Osteoblast (primary cell): ENCODE measurements at regions not wholly inside any gene's neighbourhood (a gene's known extent, or its start where the extent isn't known, plus 50 kb on each side); places are given as distances from the start of the nearest gene placed in this dataset.

Source experiments
- DNase-seq: peaks from one replicate; pipeline ENCODE4 v3.0.0; 2011; ENCODE audit warnings: low spot score, mixed read lengths; ENCODE audit not compliant: insufficient read length; ENCODE audit errors: missing footprints
- H2AFZ ChIP-seq: 2 replicates; pipeline ENCODE4 v1.6.0; 2011; ENCODE audit warnings: mild to moderate bottlenecking, low read length
- H3K27ac ChIP-seq: 2 replicates; pipeline ENCODE4 v1.5.1; 2011; ENCODE audit warnings: mild to moderate bottlenecking, low read depth, low read length, moderate library complexity
- H3K27me3 ChIP-seq: 2 replicates; pipeline ENCODE4 v1.6.0; 2012; ENCODE audit warnings: mild to moderate bottlenecking, control low read depth, inconsistent platforms, low read length, moderate library complexity; ENCODE audit not compliant: insufficient read depth
- H3K36me3 ChIP-seq: 2 replicates; pipeline ENCODE4 v1.5.1; 2011; ENCODE audit warnings: mild to moderate bottlenecking, low read length, control low read depth, moderate library complexity; ENCODE audit not compliant: insufficient read depth
- H3K4me1 ChIP-seq: 2 replicates; pipeline ENCODE4 v1.5.1; 2011; ENCODE audit warnings: mild to moderate bottlenecking, low read length, control low read depth, moderate library complexity; ENCODE audit not compliant: insufficient read depth
- H3K4me2 ChIP-seq: 2 replicates; pipeline ENCODE4 v1.6.0; 2011; ENCODE audit warnings: mild to moderate bottlenecking, low read length; ENCODE audit not compliant: insufficient read depth
- H3K4me3 ChIP-seq: fragments of 200-600 bp; sonication (generic); 3 replicates; pipeline ENCODE4 v1.5.1; 2012; ENCODE audit warnings: mild to moderate bottlenecking, low read length, inconsistent platforms; ENCODE audit not compliant: insufficient read depth
- H3K79me2 ChIP-seq: 2 replicates; pipeline ENCODE4 v1.6.0; 2012; ENCODE audit warnings: mild to moderate bottlenecking, low read length, control low read depth, inconsistent platforms; ENCODE audit not compliant: insufficient read depth
- H3K9me3 ChIP-seq: 2 replicates; pipeline ENCODE4 v1.5.1; 2011; ENCODE audit warnings: low read depth, low read length, control low read depth
- H4K20me1 ChIP-seq: 2 replicates; pipeline ENCODE4 v1.6.0; 2012; ENCODE audit warnings: mild to moderate bottlenecking, low read length, control low read depth; ENCODE audit not compliant: insufficient read depth
- TF ChIP-seq, protein P1 (sequence below): IDR thresholded peaks from 2 replicates; pipeline ENCODE4 v1.5.1; 2011; ENCODE audit warnings: mild to moderate bottlenecking, low read depth, low read length, moderate library complexity; ENCODE audit errors: extremely low read depth

DNA sequence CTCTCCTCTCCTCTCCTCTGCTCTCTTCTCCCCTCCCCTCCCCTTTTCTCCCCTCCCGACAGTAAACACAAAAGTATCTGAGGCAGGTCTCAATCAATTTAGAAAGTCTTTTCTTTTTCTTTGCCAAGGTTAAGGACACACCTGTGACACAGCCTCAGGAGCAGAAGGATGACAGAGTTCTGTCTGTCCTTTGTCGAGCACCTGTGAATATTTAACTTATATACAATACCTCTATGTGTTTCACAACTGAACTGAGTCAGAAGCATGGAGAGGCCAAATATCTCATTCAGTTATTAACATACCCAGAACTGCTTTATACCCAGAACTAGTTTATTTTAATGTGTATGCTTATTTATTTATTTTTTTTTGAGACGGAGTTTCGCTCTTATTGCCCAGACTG is 81.1 kb upstream of the ROBO1 start:
- Histone ChIP-seq H3K27ac (no peak overlapping the region), H3K27me3 (no peaks in the 10 kb centered on the region), H3K4me2 (no peak overlapping the region), H3K4me3 (no peak overlapping the region), H3K79me2 (no peaks in the 10 kb centered on the region), H3K4me1 (no peaks in the 10 kb centered on the region), H3K36me3 (no peaks in the 10 kb centered on the region), H4K20me1 (no peaks in the 10 kb centered on the region), H2AFZ (no peak overlapping the region), H3K9me3 (no peaks in the 10 kb centered on the region)
- TF ChIP-seq, protein P1, sequence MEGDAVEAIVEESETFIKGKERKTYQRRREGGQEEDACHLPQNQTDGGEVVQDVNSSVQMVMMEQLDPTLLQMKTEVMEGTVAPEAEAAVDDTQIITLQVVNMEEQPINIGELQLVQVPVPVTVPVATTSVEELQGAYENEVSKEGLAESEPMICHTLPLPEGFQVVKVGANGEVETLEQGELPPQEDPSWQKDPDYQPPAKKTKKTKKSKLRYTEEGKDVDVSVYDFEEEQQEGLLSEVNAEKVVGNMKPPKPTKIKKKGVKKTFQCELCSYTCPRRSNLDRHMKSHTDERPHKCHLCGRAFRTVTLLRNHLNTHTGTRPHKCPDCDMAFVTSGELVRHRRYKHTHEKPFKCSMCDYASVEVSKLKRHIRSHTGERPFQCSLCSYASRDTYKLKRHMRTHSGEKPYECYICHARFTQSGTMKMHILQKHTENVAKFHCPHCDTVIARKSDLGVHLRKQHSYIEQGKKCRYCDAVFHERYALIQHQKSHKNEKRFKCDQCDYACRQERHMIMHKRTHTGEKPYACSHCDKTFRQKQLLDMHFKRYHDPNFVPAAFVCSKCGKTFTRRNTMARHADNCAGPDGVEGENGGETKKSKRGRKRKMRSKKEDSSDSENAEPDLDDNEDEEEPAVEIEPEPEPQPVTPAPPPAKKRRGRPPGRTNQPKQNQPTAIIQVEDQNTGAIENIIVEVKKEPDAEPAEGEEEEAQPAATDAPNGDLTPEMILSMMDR = no peak
- no peak for DNase-seq

DNA sequence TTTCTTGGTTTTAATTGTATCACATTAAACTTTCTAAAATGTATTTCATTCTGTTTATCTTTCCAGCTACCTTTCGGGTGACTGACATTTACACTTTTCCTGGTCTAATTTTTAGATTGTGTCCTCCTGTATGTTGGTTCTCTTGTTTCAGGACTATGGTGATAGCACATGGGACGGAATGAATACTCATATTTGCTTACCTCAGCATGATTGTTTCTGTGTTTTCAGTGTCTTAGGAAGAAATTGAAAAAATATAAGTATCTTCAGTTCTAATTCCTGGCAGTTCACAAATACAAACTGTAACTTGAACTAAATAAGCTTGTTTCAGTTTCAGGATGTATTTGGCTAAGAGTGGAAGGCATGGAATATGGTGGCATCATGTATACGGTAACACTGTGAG is 80.1 kb upstream of the ROBO1 start:
- no peaks in the 10 kb centered on the region for H3K79me2 ChIP-seq

DNA sequence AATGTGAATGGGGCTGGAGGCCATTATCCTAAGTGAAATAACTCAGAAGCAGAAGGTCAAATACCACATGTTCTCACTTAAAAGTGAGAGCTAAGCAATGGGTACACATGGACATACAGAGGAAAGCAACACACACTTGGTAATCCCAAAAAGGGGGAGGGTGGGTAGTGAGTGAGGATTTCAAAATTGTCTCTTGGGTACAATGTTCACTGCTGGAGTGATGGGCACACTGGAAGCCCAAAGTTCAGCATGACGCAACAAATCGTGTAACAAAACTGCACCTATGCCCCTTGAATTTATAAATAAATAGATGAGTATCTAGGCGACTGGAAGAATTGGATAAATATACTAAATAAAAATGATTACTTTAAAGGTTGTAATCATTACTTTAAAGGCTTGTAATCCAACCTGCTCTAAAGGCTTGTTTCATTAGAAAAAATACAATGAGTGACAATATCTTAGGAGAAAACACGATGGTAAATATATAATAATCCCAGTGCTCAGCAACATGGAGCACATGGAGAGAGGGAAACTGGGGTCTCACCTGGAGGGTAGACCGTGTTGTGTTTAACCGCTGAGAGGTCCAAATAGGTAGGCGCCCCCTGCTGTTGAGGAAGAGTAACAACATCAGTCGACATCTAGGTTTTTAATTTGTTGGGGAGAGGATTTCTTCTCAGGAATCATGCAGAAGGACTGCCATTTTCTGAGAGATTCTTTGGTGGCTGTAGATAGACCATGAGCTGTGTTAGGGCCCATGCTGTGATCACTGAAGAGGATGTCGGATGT is 78.5 kb upstream of the ROBO1 start:
- Histone ChIP-seq H3K4me3 (no peak overlapping the region), H3K4me2 (no peak overlapping the region), H3K27ac (no peak overlapping the region), H2AFZ (no peak overlapping the region), H4K20me1 (no peaks in the 10 kb centered on the region), H3K9me3 (no peaks in the 10 kb centered on the region), H3K27me3 (no peaks in the 10 kb centered on the region), H3K4me1 (no peaks in the 10 kb centered on the region), H3K36me3 (no peaks in the 10 kb centered on the region), H3K79me2 (no peaks in the 10 kb centered on the region)
- TF ChIP-seq, protein P1 = no peak
- DNase-seq = no peak

More for the DNA sequence above, 80.1 kb upstream of the ROBO1 start:
- H2AFZ ChIP-seq = no peak overlapping the region
- no peaks in the 10 kb centered on the region for H3K27me3 ChIP-seq
- H3K9me3 ChIP-seq = no peaks in the 10 kb centered on the region
- H4K20me1 ChIP-seq = no peaks in the 10 kb centered on the region
- no peak overlapping the region for H3K4me2 ChIP-seq
- no peak overlapping the region for H3K4me3 ChIP-seq
- DNase-seq = no peak
- TF ChIP-seq, protein P1 = no peak
- no peaks in the 10 kb centered on the region for H3K36me3 ChIP-seq
- no peaks in the 10 kb centered on the region for H3K4me1 ChIP-seq
- H3K27ac ChIP-seq = no peak overlapping the region

DNA sequence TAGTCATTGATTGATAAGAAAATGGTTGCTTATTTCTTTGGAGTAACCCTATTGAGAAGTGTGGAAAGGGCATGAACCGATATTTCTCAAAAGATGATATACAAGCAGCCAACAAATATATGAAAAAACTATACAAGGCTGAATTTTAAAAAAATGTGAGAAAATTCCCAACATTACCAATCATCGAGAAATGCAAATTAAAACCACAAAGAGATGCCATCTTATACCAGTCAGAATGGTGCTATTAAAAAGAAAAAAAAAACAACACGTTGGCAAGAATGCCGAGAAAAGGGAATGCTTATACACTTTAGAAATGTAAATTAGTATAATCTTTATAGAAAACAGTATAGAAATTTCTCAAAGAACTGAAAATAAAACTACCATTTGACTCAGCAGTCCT is 77.7 kb upstream of the ROBO1 start:
- no peaks in the 10 kb centered on the region for H3K4me1 ChIP-seq
- TF ChIP-seq, protein P1 = no peak
- no peak overlapping the region for H2AFZ ChIP-seq
- no peaks in the 10 kb centered on the region for H3K79me2 ChIP-seq
- H3K36me3 ChIP-seq = no peaks in the 10 kb centered on the region
- H3K27ac ChIP-seq = no peak overlapping the region
- no peak overlapping the region for H3K4me3 ChIP-seq
- DNase-seq = no peak
- H3K4me2 ChIP-seq = no peak overlapping the region
- no peaks in the 10 kb centered on the region for H3K27me3 ChIP-seq
- no peaks in the 10 kb centered on the region for H4K20me1 ChIP-seq
- H3K9me3 ChIP-seq = no peaks in the 10 kb centered on the region
